HG03432 (cell line): ENCODE measurements at regions not wholly inside any gene's neighbourhood (a gene's known extent, or its start where the extent isn't known, plus 50 kb on each side); places are given as distances from the start of the nearest gene placed in this dataset.

ENCODE experiments used
- ATAC-seq: cut with Tn5 transposase; IDR thresholded peaks from one replicate; pipeline ENCODE4 v1.9.1; 2021; ENCODE audit warnings: mild to moderate bottlenecking, moderate library complexity; ENCODE audit not compliant: unreplicated experiment

GRCh38 chr1:8093221-8093980 is 67.3 kb upstream of the ERRFI1 start:
- no peak for ATAC-seq

- ATAC-seq = no peak
These were observed 66.5 kb upstream of the ERRFI1 start for GRCh38 chr1:8092657-8093056.

- no peak for ATAC-seq
These were observed 65.6 kb upstream of the ERRFI1 start for GRCh38 chr1:8091691-8092090.

- no peak for ATAC-seq
These were observed 64.2 kb upstream of the ERRFI1 start for GRCh38 chr1:8090241-8090702.

GRCh38 chr1:8089535-8090228 is 63.6 kb upstream of the ERRFI1 start:
- no peak for ATAC-seq

- no peak for ATAC-seq
These were observed 59.9 kb upstream of the ERRFI1 start for GRCh38 chr1:8086055-8086454.

GRCh38 chr1:8084913-8085312 is 58.8 kb upstream of the ERRFI1 start:
- no peak for ATAC-seq

- ATAC-seq = no peak
These were observed 57.8 kb upstream of the ERRFI1 start for GRCh38 chr1:8083739-8084484.

- no peak for ATAC-seq
These were observed 56.8 kb upstream of the ERRFI1 start for GRCh38 chr1:8082945-8083344.

- no peak for ATAC-seq
These were observed 52.1 kb upstream of the ERRFI1 start for GRCh38 chr1:8078176-8078671.

- no peak for ATAC-seq
These were observed 51.5 kb upstream of the ERRFI1 start for GRCh38 chr1:8077602-8078001.

GRCh38 chr1:8077120-8077573 is 51.0 kb upstream of the ERRFI1 start:
- ATAC-seq = no peak

- ATAC-seq = no peak
These were observed 50.1 kb upstream of the ERRFI1 start for GRCh38 chr1:8076176-8076575.
